ENCODE measurements at regions not wholly inside any gene's neighbourhood (a gene's known extent, or its start where the extent isn't known, plus 50 kb on each side); places are given as distances from the start of the nearest gene placed in this dataset.

DNA sequence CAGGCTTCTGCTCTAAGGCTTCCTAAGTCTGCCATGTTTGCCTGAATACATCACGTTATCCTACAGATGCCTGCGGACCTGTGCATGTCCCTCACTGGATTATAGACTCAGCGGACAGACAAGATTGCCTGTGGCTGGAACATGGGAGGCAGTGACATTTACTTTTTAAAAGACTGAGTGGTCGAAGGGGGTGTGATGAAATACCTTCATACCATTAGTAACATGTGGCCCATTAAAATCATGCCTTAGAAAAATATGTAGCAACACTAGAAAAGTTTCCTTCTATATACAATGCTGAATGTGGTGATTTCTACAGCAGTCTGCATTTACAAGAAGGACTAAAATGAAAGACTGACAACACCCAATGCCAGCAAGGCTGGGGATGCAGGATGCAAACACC is 154.4 kb downstream of the ASB1 start:
- DNase-seq (ENCODE audit: low read depth) = no peak

DNA sequence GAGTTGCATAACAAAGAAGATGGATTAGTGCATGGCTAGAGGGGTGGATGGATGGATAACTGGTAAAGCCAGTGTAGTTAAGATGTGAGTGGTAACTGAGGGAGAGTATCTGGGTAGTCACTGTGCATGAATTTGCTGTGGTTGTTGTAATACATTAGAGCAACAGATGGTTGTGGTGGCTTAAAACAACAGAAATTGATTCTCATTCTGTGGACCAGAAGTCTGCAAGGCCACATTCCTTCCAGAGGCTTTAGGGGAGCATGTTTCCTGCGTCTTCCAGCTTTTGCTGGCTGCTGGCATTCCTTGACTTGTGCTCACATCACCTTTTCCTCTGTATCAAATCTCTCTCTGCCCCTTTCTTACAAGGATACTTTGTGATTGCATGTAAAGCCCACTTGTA is 155.4 kb downstream of the ASB1 start:
- DNase-seq (ENCODE audit: low read depth) = no peak

DNA sequence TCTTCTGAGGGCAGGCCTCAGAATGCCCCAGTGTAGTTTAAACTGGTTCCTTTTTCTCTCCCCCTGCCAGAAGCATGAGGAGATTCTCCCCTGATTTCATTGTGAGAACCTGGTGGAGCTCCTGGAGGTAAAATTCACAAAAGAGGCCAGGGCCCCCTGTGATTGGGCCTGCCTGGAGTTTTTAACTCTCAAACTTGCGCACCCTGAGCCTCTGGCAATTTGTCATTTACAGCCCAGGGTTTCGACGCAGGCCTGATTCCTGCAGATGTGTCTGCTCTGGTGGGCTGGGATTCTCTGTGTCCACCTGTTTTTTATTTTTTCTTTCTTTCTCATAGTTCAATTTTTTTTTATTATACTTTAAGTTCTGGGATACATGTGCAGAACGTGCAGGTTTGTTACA is 157.9 kb downstream of the ASB1 start:
- no peak for DNase-seq (ENCODE audit: low read depth)

DNA sequence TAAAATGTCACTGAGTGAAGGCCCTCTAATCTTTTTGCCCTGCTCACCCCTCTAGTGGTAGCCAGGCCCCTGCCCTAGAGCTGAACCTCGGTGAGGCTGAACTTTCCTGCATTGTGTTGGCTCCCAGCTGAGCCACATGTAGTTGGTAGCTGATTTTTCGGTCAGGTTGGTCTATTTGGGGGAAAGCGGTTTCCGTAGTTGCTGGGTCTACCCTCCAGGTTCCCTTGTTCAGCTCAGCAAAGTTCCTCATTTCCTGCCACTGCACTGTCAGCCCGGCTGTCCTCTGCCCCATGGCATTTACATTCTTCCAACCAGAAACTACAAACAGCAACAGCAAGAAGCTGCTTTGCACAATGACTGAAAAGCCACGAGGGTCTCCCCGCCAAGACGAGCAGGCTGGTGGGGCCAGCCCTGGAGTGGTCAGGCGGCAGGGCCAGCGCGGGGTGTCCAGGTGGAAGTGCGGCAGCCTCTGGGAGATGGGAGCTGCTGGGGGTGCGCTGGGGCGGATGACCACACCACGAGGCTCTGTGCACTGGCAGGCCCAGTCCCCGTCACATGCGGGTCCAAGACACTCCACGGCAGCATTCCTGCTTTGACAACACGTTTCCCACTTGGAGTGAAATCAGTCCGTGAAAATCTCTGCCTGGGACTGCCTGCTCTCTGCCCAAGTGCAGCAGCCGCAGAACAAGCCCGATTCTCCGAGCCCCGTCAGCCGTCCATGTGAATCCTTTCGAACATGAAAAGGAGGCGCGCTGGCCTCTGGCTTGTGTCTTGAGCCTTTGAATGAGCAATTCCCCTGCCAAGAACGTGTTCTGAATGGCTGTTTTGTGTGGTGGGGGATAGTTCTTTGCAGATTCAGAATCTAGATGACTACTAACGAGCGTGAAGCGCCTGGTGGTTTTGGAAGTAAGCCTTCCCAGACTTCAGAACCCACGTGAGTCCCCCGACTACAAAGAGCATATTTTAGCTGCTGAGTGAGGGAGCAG is 159.4 kb downstream of the ASB1 start:
- no peak for DNase-seq (ENCODE audit: low read depth)

DNA sequence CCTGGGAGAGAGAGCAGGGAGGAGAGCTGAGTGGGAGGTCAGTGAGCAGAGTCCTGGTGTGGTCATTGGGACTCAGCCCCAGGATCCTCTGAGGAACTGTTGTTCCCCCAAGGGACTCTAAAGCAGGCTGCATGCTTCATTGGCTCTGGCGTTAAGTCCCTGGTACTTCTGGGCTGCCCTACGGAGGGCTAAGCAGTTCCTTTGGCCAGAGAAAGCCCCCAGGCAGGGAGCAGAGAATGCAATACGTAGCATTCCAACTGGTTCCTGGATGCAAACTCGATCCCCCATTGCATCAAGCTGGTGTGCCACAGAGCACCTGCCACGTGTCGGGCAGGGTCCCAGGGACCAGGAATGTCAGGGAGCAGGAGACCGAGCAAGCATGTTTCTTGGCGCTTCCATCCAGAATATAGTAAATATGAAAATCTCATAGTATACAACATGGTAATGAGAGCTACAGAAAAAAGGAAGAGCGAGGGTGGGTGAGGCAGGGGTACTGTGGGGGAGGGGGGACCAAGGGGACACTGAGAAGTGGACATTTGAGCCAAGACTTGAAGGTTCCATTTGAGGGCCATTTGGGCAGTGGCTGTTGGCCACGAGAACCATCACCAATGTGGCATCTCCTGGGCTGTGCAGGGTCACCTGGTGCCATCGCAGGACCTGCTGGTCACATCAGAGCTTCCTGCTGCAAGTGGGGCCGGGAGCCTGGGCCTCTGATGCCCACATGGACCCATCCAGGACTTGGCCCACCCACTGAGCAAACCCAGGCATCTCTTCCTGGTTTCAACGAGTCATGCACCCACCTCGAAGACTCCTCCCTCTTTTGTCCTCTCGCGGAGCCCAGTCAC is 160.4 kb downstream of the ASB1 start:
- no peak for DNase-seq (ENCODE audit: low read depth)

DNA sequence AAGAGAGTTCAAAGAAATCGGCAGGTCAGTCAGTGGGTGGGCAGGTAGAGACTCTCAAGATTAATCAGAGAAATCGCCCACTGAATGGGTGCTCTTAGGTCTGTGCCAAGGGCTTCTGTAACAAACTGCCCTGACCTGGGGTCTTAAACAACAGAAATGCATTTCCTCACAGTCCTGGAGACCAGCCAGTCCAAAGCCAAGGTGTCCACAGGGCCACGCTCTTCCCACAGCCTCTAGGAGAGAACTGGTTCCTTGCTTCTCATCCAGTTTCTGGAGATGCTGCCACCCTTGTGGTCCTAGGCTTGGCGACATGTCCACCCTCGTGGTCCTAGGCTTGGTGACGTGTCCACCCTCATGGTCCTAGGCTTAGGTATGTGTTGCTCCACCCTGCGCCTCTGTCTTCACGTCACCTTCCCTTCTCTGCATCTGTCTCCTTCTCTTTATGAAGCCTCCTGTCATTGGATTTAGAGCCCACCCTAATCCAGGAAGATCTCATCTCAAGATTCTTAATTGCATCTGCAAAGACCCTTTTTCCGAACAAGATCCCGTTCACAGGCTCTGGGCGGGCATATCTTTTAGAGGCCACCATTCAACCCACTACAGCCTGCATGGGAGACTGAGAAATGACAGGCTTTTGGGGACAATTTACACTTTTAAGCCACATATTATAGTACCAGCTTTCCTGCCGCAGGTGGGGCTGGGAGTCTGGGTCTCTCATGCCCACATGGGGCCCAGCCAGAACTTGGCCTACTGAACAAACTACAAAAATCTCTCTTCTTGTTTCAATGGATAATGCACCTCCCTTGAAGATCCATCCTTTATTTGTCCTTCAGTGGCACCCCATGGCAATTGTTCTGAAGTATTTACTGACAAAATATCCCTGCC is 161.3 kb downstream of the ASB1 start:
- DNase-seq (ENCODE audit: low read depth) = no peak

DNA sequence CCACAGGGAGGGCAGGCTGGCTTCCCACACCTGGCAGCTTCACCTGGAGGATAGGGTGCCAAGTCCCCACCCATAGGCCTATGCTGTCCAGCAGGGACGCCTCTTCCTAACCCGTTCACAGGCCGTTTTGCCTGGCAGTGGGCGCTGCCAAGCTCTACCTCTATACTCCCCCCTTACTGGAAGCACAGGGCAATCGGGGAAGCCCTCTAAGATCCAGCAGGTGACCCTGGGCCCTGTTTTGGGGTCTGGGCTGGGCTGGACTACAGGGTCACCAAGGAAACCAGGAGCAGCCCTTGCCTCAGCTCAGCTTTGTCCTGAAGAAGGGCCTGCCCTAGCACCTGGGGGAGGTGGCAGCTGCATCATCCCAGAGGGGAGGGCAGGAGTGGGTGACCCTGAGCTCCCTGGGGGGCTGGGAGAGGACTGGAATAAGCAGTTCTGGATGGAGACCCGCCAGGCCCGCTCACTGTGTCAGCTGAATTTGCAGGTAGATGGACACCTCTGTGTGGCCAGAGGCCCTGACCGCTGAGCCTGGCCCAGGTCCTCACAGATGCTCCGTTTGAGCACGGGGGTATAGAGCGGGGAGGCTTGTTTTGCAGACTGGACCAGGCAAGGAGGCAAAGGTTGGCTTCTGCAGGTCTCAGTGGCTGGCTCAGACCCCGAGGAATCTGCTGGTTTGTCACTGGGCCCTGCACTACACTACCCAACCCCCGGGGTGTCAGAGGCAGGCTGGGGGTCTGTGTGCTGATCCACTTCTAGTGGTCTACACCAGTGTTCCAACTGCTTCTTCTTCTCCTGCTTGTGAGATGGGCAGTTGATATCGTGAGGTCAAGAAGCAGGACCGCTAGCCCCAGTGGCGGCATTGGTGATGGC is 163.1 kb downstream of the ASB1 start:
- DNase-seq (ENCODE audit: low read depth) = no peak

DNA sequence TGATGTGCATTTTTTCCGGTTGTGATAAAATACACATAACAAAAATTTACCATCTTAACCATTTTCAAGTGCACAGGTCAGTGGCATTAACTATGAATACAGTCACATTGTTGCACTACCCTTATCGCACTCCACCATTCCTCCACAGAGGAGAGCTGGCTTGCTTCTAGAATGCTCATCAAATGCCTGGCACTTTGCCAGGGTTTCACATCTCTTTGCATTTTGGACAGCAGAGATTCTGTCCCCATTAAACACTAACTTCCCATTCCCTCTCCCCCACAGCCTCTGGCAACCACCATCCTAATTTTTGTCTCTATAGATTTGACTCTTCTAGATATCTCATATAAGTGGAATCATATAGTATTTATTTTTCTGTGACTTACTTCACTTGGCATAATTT is 165.0 kb downstream of the ASB1 start:
- no peak for DNase-seq (ENCODE audit: low read depth)

DNA sequence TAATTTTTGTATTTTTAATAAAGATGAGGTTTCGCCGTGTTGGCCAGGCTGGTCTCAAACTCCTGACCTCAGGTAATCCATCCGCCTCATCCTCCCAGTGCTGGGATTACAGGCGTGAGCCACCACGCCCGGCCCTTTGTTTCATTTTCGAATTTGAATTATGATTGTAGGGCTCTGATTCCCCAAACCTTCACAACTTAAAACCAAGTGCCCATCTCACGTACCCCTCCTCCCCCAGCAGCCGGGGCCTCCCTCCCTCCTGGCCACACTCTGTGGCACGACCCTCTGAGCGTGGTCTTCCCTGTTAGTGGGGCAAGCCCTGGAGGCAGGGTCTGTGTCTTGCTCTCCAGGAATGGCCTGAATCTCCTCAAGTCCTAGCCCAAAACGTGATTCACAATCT is 166.5 kb downstream of the ASB1 start:
- no peak for DNase-seq (ENCODE audit: low read depth)

DNA sequence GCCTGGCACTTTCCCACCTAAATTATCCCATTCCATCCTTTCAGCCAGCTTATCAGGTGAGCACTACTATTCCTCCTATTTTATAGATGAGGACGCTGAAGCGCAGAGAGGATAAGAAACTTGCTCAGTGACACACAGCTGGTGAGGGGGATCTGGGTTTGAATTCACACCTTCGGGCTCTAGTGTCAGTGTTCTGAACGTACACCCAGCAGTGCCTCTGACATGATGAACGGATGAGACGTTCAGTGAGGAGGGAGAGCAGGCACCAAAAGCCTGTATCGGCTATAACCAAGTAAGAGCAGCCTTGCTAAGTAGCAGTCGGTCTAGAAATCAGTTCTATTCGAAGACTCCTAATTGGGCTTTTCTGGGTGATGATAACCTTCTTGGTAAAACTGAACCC is 167.0 kb downstream of the ASB1 start:
- no peak for DNase-seq (ENCODE audit: low read depth)

DNA sequence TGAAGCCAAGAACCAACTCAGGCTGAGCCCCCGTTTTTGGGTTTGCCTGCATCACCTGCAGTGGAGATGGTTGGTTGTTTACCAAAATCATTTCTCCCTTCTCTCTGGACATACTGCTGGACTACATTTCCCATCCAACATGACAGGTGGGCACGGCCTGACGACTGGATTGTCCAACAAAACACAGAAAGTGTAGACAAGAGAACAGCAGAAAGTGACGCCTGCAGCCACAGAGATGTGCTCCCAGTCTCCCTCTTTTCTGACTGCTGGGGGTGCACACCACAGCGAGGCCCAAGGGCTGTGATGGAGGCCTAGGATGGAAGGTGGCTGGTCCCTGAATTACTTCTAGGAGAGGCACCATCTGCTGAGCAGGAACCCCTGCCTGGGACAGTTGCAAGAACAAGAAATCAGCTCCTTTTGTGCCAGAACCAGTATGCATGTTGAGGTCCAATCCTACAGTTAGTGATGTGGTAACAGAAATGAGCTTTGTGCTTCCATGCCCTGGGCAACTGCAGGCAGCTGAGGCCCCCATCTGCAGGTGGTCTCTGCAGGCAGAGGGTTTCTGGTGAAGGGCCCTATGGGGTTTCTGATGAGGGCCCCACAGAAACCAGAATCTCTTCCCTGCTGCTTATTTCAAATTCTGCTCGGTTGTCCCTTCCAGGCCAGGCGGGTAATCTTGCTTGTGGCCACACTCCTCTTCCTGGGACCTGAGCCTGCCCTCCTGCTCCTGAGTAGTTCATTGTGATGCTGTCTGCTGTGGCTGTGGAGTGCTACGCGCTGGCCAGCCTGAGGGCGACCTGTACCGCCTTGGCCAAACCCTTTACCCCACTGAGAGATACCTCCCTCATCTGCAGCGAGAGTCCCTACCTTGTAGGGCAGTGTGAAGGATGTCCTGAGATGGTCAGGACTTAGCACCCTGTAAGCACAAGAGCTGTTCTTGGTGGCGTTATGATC is 168.3 kb downstream of the ASB1 start:
- DNase-seq (ENCODE audit: low read depth) = no peak

DNA sequence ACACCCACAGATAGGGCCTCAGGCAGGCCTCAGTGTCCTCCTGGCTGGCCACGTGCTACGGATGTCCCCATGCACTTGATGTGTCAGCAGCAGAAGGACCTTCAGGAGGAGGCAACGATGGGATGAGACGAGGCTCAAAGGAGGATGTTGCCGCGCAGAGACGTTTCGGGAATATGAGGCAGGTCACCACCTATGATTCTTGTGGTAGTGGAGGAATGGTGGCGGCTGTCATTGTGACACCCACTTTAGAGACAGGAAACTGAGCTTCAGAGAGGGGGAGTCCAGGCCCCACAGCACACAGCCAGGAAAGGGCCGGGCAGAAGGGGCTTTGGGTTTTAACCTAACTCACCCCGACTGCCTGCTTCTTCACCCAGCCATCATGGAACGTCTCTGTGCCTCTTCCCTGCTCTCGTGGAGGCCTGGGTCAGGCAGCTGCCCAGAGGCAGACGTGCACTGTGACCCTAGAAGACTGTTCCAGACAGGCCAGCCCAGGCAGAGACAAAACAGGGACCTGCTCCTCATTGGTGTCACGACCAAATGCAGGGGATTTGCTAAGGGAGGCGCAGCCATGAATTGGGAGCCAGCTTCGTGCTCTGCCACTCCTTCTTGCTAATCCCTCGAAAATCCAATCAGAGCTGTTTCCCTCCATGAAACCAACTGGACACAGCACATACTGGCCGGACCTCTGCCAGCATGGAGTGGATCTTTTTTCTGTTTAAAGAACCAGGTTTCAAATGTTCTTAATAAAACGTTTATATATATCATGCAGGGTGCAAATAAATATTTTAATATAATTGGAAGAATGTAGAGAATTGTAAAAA is 169.2 kb downstream of the ASB1 start:
- no peak for DNase-seq (ENCODE audit: low read depth)

DNA sequence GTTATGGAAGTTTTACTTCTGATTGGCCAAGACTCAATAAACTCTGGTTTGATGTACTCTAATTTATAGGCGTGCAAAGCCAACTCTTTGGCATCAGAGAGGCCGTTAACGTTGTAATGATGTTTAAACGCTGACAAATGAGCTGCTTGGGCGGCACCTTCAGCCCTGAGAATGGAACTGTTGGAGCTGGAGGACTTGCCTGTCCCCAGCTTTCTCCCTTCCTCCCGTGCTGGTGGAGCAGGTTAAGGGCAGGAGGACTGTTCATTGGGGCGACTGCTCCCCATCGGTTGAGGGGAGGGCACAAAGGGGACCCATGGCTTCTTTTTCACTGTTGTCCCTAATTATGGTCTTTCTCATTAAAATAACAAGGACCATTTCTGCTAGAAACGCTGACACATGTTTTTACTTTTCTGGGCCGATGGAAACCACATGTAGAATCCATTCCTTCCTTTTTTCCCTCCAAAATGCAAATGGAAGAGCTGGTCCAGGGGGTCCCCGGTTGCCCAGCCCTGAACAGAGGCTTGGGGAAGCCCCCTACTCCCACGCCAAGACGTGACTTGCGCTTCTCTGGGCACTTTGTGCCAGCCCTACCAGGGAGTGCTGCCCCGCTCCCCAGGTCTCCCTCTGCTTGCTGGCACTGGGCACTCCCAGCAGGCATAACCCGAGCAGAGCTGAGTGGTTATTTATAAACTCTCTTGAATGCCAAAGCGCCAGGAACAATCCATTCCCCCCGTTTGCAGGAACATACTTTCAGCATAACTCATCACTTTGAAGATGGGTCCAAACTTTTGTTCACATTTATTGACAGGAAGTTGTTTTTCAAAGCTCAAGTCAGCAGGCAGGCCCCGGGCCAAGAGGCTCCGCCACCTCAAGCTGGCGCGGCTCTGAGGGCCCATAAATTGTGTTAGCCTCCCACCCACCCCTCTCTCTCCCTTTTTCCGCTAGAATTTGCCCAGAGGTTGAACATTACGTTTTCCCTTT is 170.1 kb downstream of the ASB1 start:
- no peak for DNase-seq (ENCODE audit: low read depth)

DNA sequence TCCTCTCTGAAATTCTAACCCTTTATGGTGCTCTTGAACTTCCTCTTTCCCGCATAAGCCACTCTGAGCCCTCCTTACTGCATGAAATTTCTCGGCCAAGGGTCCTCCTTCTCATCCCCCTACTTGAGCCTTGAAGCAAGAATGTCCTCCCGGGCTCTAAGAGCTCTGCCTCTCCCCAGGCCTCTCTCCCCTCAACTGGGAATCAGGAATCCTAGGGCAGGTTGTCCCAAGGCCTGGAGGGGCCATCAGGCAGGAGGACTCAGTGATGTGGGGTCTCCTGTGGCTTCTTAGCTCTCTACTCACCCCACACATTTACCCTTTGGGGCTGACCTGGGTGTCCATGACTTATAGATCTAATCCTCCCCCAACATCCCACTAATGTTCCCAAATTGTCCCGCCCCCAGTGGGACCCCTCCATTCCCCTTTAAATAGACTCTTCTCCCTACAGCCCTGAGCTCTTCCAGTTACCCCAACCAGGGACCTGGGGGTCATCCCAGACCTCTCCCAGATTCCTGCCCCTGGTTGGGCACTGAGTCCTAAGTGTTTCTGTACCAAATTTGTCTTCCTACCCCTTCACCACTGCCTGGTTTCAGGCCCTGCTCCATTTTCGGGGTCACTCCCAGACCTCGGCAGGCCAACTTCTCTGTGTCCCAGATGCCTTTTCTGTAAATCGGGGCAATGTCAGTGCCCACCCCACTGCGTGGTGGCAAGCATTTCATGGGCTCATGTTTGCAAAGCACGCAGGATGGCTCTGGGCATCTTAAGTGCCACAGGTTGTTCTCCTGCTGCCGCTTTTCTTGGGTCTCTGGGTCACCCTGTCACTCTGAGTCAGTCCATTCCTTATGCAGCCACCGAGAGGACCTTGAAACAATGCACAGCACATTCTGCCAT is 171.2 kb downstream of the ASB1 start:
- no peak for DNase-seq (ENCODE audit: low read depth)

DNA sequence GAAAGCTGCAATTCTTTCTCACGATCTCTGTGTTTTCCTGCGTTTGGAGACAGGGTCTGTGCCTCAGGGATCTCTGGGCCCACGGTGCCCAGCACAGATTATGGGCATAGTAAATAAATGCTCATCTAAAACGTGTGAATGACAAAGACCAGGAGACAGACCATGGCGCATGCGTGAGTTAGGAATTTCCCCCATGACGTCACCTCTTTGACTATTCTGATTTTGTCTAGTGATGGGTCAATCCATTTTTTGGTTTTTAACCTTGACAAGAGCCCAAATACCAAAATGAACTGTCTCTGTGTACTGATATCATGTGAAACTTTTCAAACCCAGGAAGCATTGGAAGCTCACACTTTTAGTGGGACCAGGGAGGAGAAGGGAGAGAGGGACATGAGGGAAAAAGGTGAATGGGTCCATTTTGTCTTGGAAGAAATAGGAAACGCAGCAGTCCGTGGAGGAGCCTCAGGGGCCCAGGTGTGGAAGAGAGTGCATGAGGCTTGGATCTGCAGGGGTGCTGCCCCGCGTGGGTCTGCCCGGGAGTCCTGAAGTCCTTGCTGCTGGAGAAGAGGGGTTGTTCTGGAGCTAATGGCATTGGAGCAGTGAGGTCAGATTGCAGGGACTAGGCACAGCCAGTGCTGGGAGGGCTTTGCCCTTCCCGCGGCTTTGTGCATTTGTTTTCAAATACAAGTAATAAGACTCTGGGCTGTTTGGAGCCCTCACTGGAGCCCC is 172.2 kb downstream of the ASB1 start:
- no peak for DNase-seq (ENCODE audit: low read depth)
